HG03469 (cell line): ENCODE measurements at regions not wholly inside any gene's neighbourhood (a gene's known extent, or its start where the extent isn't known, plus 50 kb on each side); places are given as distances from the start of the nearest gene placed in this dataset.

Experiments
- ATAC-seq: cut with Tn5 transposase; IDR thresholded peaks from one replicate; pipeline ENCODE4 v1.9.1; 2021; ENCODE audit warnings: mild to moderate bottlenecking, moderate library complexity, moderate number of reproducible peaks; ENCODE audit not compliant: unreplicated experiment

- no peak for ATAC-seq
Measured at GRCh38 chr20:18957328-18957727, 143.7 kb downstream of the SCP2D1 start.

GRCh38 chr20:18971121-18971520 is 157.5 kb downstream of the SCP2D1 start:
- no peak for ATAC-seq

GRCh38 chr20:18971574-18971973 is 158.0 kb downstream of the SCP2D1 start:
- ATAC-seq: no peak

DNA sequence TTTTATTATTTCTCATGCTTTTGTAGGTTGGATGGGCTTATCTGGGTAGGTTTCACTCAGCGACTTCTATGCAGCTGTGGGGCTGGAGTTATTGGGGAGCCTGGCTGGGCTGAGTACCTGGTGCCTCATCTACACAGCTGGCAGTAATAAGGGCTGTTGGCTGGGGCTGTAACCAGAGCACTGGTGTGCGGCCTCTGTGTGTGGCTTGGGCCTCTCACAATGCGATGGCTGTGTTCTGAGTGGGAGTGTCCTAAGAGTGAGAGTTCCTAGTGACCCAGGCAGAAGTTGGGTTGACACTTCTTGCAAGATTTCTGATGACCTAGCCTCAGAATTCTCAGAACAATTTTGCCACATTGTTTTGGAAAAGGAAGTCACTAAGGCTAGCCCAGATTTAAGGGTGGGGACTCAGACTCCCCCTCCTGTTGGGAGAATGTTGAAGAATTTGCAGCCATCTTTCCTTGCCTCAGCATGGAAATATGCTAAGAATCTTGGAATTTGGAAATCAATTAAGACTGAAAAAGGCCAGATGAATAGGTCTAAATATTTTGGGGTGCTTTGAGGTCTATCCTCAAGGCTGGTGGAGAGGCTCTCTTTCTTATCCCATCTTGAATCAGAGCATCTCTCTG is 158.8 kb downstream of the SCP2D1 start:
- ATAC-seq: no peak

DNA sequence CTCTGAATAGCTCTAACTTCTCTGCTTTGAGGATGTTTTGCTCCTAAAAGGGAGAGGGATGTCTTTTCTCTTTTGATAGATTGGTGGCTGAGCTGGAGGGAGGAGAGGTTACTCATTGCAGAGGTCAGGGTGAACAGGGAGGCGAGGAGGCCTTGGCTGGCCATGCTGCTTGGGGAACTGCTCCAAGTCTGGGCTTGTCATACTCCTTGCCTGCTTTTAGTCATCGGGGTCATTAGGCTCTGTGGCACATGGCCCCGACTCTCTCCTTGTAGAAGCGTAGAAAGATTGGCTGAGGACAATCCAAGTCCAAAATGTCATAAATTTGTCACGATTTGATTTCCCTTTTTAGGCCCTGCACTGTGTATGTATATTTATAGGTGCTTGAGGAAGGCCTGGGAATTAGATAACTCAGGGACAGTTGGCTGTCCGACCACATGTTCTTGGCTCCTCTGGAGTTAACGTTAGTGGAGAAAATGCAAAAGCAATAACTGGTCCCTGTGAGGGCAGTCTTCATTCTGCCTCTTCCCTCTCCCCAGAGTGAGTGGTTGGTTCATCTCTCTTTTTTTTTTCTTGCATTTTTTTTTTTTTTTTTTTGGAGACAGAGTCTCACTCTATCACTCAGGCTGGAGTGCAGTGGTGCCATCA is 160.1 kb downstream of the SCP2D1 start:
- no peak for ATAC-seq

DNA sequence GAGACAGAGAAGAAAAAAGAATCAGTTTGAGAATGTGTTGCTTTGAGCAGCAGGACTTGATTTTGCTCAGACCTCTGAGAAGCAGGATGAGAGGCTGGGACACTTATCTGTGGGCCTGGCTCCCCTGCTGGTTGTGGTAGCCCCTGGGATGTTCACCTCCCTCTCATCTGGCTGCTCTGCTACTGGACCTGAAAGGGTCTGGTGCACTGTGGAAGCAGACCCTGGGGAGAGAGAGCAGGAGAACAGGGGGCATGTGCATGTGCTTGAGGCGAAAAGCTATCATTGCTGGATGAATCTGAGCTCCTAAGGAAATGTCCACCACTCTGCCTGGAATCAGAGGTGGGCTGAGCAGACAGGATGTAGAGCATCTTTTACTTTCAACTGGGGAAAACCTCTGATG is 161.1 kb downstream of the SCP2D1 start:
- no peak for ATAC-seq

DNA sequence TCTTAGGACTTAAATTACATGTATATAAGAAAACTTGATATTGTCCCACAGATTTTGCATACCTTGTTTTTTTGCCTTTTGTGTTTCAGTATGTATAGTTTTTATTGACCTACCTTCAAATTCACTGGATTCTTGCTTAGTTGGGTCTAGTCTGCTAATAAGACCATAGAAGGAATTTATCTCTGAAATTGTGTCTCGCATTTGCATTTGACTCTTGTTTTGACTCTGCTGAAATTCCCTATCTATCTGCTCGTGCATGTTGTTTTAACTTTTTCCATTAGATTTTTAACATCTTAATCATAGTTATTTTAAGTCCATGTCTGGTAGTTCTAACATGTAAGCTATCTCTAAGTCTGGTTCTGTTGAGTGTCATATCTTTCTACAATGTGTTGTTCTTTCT is 163.9 kb downstream of the SCP2D1 start:
- no peak for ATAC-seq

- ATAC-seq: no peak
Measured at GRCh38 chr20:18978311-18978710, 164.7 kb downstream of the SCP2D1 start.

- no peak for ATAC-seq
Measured at GRCh38 chr20:18979132-18979531, 165.5 kb downstream of the SCP2D1 start.

DNA sequence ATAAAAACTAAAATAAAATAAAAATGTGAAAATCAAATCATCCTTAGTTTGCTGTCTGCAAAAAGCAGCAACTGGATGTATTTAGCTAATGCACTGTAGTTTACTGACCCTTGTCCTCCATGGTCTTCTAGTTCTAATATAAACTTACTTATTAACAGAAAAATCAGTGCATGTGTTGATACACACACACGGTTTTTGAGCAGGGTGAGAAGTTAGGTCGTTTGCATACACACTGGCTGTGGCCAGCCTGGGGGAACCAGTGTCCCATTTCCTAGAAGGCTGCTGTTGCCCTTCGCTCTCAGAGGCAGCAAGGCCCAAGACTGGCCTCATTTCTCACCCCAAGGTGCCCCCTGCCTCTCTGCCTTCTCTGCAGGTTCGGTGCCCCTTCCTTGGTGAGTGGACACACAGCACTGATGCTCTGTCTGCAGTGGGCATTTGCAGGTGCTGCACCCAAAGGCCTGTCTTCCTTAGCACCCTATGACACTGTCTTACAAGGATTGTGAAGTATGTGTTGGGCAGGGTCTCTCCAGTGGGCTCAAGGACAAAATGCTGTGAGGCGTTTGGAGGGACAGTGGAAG is 168.5 kb downstream of the SCP2D1 start:
- no peak for ATAC-seq

GRCh38 chr20:18983796-18984195 is 170.2 kb downstream of the SCP2D1 start:
- no peak for ATAC-seq

- ATAC-seq: peak; percentile 46
Measured at GRCh38 chr20:18984238-18985200, 170.9 kb downstream of the SCP2D1 start.

GRCh38 chr20:18985551-18985950 is 172.0 kb downstream of the SCP2D1 start:
- ATAC-seq: no peak

GRCh38 chr20:18986146-18986830 is 172.7 kb downstream of the SCP2D1 start:
- ATAC-seq: no peak

GRCh38 chr20:18986895-18987580 is 173.5 kb downstream of the SCP2D1 start:
- no peak for ATAC-seq

DNA sequence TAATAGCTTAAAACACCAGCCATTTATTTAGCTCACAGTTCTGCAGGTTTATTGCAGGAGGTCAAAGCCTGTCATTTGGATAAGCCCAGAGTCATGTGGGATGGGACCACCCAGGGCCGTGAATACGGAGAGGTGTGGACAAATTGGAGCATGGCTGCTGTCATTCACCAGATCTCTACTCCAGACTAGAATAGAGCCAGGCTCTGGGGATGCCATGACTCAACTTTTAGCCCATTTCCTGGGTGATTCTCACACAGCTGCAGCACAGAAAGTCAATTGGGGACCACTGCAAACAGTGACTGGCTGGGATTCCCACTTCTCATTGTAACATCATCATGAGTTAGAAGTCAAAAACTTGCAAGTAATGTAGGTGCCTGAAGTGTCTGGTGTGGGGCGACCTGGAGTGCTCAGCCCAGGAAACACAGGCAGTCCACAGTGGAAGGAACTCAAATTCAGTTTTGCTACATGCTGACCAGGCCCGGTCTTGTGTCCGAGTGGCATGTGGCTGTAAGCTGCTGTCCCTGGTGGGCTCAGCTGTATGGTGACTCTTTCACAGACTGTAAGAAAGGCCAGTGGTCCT is 174.3 kb downstream of the SCP2D1 start:
- no peak for ATAC-seq

- no peak for ATAC-seq
Measured at GRCh38 chr20:18988701-18989100, 175.1 kb downstream of the SCP2D1 start.

GRCh38 chr20:18989736-18990474 is 176.3 kb downstream of the SCP2D1 start:
- ATAC-seq: no peak

DNA sequence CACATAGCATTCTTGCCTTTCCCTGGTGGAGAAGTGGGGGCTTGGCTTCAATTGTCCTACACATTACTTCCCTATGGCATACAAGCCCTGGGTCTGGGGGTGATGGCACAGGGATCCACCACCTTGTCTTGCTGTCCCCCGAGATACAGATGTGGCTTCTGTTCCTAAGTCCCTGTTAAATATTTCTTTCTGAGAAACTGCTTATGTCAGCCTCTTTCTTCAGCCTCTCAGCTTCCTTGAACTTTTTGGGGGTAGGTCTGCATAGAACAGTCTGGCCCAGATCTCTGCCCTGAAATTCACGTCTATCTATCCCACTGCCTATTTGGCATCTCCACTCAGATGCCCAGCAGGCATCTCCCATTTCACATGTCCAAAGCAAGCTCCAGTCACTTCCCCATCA is 177.4 kb downstream of the SCP2D1 start:
- no peak for ATAC-seq
